OCI-M1 (cell line): ENCODE measurements at regions not wholly inside any gene's neighbourhood (a gene's known extent, or its start where the extent isn't known, plus 50 kb on each side); places are given as distances from the start of the nearest gene placed in this dataset.
"Not testable (repeated sequence)": the region's sequence is repeated elsewhere in the genome, so short reads cannot be mapped to it uniquely, and the experiment has no call there.

Experiments
- DNase-seq: peaks from one replicate; lab custom pipeline; 2025; lab: John Stamatoyannopoulos, UW

DNA sequence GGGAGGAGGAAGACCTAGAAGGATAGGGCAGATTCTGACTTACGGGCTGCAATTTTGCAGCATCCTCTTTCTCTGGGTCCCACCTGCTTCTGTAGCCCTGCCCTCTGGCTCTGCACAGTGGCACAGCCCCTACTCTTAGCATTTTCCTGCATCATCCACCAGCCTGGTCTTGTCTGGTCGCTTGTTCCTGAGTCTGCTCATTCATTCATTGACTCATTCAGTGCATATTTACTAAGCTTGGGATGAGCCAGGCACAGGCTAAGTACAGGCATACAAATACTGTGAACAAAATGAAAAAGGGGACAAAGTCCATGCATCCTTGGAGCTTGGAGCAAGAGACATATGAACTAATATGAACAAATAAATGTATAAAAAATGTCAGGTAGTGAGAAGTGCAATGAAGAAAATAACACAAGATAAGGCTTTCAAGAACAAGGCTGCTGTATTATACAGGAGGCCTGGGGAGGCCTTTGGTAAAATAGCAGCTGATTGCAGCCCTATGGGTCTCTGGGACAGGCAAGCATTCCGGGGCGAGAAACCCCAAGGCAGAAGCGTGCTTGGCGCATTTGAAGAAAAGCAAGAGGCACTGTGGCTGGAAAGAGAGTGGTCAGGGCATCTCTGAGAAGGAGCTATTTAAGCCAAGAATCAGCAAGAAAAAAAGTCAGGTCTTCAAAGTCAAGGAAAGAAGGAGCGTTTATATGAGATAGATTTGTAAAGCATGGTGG lies 108.0 kb upstream of the ALX4 start:
- DNase-seq = no peak

DNA sequence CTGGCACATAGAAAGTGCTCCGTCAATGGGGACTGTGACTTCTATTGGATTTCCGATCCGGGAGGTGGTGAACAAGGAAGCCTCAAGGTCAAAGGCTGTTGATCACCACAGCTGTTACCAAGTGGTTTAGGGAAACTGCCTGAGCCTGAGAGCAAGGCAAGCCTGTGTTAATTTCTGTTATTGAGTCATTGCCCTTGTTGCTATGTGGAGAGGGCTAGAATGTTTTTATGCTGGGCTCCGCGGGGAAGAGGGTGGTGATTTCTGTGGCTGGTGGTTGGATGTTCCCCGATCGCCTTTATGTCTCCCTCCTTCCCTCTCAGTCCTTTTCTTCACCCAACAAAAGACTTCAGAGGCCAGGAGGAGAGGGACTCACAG lies 108.5 kb upstream of the ALX4 start:
- DNase-seq = no peak

GRCh38 chr11:44421090-44421675 lies 111.2 kb upstream of the ALX4 start:
- no peak for DNase-seq

- no peak for DNase-seq
These were observed 113.3 kb upstream of the ALX4 start for GRCh38 chr11:44423289-44423688.

DNA sequence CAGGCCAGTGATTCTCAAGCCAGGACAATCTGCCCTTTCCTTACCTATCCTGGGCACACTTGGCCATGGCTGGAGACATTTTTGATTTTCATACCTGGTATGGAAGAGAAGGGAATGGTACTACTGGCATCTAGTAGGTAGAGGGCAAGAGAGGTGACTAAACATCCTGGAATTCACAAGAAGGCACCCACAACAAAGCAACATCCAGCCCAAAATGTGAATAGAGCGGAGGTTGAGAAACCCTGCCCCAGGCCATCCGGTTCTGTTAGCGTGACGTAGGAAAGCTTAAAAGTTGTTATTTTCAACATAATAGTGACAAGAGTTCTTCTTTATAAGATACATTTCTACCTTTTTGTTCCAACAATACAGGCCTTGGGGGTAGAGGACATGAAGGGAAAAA lies 114.9 kb upstream of the ALX4 start:
- DNase-seq = no peak

DNA sequence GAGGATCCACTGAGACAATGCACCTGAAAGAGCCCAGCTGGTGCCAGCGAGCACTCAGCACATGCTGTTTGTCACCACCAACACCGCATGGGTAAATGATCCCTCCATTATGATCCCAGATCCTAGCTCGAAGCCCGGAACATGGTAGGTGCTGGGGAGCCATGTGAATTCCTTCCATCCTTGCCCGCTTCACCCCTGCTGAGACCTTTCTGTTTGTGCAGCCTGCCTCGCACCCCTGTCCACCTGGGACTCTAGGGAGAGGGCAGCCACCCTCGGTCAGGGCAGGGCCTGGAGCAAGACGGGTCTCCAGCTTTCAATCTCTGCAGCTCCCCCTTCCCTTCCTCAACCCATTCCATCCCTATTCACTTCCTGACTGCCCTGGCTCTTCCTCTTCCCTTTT lies 116.2 kb upstream of the ALX4 start:
- DNase-seq = no peak

GRCh38 chr11:44426958-44427357 lies 117.0 kb upstream of the ALX4 start:
- no peak for DNase-seq

DNA sequence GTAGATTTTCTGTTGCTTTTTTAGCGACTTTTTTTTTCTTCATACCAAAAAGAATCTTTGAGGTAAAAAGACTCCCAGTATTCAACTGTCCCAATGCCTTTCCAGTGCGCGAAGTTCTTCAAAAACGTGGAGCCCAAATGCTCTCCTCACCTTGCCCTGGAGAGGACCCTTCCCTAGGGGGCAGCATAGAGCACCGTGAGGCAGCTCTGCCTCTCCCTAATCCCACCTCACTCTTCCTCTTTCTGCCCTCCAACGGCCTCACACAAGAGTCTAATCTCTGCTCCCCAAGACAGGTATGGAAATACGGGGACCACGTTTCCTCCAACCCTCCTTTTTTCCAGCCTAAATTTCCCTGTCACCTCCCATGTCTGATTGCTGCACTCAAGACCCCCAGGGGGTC lies 117.5 kb upstream of the ALX4 start:
- DNase-seq = peak; percentile 67

- no peak for DNase-seq
These were observed 120.2 kb upstream of the ALX4 start for GRCh38 chr11:44430140-44430539.

- DNase-seq = no peak
These were observed 124.3 kb upstream of the ALX4 start for GRCh38 chr11:44434191-44434590.

DNA sequence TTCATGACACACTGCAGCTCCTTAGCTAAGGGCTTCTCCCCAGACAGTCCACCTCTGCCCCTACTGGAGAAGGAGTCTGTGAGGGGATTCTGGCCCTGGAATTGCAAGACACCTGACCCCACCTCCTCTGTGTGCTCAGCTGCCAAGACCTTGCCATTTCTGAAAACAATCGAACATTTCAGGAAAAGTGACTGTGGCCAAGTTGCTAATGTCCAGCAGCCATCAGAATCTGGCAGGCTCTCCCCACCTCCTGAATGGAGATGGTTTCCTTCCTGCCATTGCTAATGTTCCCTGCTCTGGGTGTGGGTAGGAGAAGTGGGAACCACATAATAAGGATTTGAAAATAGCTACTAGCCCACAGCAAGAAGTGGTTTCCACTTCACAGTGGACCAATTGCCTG lies 127.2 kb upstream of the ALX4 start:
- DNase-seq = no peak

- not testable (repeated sequence) for DNase-seq
These were observed 122.4 kb upstream of the CD82 start for GRCh38 chr11:44442893-44443673.

- DNase-seq = no peak
These were observed 121.4 kb upstream of the CD82 start for GRCh38 chr11:44443836-44444769.

DNA sequence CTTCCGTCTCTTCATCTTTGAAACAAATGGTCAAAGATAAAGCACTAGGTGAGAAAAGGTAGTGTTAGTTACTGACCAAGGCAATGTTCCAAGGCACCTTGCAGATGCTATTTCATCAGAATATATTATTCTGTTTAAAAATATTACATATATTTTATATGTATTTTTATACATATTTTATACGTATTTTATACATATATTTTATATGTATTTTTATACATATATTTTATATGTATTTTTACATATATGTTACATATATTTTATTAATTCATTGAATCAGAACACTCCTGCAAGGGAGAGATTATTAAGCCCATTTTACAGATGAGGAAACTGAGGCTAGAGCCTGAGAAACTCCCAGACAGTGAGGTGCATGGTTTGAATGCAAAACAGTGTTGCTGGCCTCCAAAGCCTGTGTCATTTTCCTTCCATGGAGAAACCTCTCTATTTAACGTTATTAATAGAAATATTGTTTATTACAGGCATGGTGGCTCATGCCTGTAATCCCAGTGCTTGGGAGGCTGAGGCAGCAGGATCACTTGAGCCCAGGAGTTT lies 120.6 kb upstream of the CD82 start:
- no peak for DNase-seq

DNA sequence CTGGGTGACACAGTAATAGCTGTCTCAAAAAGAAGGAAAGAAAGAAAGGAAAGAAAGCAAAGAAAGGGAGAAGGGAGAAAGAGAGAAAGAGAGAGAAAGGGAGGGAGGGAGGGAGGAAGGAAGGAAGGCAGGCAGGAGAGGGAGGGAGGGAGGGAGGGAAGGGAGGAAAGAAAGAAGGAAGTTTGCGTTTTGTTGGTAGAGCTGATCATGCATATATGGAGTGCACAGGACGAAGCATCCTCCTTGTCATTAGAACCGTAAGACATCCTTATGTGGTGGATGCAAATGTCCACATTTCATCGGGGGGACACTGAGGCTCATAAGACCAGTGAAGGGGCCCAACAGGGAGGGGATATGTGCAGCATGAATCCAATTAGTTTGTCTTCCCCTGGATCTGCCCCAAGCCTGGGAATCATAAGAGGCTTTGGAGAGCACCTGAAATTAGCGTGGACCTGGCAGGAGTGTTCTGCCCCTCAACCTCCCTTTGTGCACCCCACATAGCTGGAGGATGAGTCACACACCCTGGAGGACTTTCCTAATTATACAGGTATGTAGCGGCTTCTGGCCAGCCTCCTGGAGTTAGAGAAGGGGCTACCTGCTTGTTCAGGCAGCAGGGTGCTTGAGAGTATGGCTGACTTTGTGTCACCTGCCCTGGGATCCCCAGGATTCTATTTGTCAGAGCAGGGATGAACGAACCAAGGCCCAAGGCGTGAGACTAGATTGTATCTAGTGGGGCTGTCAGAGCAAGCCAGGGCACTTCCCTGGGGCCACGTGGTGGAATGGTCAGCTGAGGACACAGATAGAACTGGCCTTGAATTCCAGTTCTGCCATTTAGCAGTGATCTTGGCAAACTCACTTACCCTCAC lies 119.7 kb upstream of the CD82 start:
- DNase-seq = no peak

GRCh38 chr11:44446366-44446762 lies 119.1 kb upstream of the CD82 start:
- DNase-seq = no peak

DNA sequence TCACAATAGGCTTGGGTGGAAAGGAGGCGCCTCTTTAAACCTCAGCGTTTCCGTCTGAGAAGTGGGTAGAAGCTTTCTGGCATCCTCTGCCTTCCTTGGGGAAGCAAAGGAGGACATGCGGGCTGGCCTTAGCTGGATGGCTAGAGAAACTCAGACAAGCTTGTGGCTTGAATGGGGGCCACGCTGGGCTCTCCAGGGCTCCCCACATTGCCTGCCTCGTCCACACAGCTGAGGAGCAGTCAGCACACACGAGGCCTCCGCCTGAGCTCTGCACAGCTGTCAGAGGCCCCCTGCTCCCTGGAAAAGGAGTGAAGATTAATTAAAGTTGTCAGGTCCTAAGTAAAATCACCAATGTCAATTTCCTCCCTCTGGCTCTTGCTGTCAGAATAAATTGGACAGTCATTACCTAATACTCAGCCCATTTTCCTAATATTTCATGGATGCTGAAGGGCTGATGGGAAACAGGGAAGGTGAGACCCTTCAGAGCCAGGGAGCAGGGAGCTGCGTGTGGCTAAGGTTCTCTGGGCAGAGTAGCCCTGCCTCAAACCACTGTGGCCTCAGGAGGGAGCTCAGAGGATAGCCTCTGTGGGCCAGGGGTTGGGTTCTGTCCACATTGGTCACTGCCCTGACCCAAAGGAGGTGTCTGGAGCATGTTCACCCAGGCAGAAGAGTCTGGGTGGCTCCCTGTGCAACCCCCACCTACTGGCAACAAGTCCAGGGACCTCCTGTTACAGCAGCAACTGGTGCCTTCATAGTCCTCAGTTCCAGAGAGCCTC lies 118.3 kb upstream of the CD82 start:
- no peak for DNase-seq

GRCh38 chr11:44450295-44450932 lies 115.0 kb upstream of the CD82 start:
- DNase-seq = no peak

DNA sequence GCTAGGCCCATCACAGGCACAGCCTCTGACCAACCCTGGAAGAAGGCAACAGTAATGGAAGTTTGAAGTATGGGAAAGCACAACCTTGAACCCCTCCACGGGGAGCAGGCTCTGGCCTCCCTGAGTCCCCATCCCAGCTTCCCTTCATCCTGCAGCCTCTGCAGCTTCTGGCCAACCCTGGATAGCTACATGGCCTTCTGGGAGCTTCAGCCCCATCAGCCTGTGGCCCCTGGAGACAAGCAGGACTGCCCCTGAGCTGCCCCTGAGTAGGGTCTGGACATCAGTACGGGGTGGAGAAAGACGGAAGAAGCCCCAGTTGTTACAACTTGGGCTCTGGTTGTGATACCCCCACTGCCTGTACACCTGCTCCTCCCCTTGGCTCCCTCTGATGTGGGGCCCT lies 113.8 kb upstream of the CD82 start:
- DNase-seq = no peak
